Iris pigment epithelial cell (primary cell): ENCODE measurements at regions not wholly inside any gene's neighbourhood (a gene's known extent, or its start where the extent isn't known, plus 50 kb on each side); places are given as distances from the start of the nearest gene placed in this dataset.
"Not testable (repeated sequence)": the region's sequence is repeated elsewhere in the genome, so short reads cannot be mapped to it uniquely, and the experiment has no call there.

Source experiments
- DNase-seq: peaks from one replicate; pipeline ENCODE4 v3.0.0-alpha.2; 2011; ENCODE audit warnings: low read depth

DNA sequence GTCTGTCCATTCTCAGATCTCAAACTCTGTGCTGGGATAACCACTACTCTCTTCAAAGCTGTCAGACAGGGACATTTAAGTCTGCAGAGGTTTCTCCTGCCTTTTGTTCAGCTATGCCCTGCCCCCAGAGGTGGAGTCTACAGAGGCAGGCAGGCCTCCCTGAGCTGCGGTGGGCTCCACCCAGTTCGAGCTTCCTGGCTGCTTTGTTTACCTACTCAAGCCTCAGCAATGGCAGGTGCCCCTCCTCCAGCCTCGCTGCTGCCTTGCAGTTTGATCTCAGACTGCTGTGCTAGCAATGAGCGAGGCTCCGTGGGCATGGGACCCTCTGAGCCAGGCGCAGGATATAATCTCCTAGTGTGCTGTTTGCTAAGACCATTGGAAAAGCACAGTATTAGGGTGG, 53.1 kb upstream of the HUNK start:
- DNase-seq: not testable (repeated sequence)

DNA sequence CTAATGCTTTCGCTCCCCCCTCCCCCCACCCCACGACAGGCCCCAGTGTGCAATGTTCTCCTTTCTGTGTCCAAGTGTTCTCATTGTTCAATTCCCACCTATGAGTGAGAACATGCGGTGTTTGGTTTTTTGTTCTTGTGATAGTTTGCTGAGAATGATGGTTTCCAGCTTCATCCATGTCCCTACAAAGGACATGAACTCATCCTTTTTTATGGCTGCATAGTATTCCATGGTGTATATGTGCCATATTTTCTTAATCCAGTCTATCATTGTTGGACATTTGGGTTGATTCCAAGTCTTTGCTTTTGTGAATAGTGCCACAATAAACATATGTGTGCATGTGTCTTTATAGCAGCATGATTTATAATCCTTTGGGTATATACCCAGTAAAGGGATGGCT, 58.5 kb upstream of the HUNK start:
- DNase-seq: not testable (repeated sequence)

DNA sequence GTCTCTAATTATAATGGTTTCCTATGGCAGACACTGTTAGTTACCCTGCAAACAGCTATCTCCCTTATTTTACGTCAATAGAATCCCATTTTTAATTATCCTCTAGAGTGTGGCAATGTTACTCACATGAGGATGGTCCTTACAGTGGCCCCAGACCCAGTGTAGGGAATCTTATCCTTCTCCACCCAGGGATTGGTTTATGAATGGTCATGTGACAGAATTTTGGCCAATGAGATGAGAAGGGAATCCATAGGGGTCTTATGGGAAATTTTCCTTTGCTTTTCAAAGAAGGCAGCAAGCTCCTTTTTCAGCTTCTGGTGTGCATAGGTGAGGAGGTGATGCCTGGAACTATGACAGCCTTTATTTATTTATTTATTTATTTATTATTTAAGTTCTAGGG, 59.0 kb upstream of the HUNK start:
- no peak for DNase-seq

DNA sequence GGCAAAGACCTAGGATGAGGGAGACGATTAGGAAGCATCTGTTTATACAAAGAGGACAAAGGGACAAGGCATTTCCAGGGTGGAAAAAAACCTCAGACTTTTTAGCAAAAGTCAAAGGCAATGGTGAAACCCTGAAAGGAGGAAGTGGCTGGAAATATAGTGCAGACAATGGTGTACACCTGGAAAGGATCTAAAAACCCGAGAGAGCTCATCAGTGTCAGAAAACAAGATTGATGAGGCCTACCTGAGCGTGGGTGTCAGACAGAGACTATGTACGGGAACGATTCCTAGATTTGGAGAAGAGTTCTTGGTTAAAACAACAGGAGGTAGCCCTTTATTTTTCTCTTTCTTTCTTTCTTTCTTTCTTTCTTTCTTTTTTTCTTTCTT, 68.8 kb upstream of the HUNK start:
- DNase-seq: no peak

DNA sequence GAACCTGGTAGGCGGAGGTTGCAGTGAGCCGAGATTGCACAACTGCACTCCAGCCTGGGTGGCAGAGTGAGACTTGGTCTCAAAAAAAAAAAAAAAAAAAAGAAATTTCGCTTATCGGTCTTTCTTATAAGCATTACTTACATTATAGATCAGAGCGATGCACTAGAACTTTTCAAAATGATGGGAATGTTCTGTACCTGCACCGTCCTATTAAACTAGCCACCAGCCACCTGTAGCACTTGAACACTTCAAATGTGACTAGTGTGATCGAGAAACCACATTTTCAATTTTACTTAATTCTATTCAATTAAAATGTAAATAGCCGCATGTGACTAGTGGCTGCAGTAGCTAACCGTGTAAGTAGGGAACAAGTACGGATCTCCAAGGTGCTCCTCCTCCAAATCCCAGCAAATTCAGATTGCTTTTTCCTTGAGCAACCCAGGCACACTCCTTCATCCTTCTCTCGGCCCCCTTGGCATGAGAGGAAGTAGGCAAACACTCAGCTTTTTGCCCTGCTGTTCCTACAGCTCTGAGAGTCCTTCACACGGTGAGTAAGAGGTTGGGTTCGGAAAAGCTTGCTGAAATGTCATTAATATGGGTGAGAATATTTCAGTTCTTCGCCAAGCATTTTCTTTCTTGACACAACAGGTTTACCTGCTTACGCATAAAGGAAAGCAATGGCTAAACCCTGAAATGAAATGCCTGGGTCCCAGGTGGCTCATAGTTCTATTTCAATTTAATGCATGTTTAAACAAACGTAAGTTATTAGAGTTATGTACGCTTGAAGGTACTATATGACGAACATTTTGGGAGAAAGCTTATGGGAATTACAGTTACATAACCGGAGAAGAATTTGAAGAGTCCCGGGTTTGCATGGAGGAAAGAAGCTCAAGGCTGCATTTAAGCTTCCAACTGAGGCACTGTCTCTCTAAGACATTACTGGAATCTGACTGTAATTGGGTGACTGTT, 69.5 kb upstream of the HUNK start:
- DNase-seq: no peak

DNA sequence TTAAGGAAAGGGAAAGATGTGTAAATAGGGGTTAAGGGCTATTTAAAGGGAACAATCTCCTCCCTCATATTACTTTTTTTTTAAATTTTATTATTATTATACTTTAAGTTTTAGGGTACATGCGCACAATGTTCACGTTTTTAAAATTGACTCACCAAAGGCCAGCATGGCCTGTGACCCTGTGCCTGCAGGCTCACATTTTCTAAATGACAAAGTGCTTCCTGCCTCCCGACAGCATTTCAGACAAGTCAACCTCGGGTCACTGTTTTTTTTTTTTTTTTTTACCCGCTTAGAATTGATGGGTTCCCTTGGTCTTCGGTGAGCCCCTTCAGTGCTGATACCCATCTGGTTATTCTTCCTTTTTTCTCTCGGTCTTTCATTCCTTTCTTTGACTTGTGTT, 70.4 kb upstream of the SCAF4 start:
- no peak for DNase-seq

DNA sequence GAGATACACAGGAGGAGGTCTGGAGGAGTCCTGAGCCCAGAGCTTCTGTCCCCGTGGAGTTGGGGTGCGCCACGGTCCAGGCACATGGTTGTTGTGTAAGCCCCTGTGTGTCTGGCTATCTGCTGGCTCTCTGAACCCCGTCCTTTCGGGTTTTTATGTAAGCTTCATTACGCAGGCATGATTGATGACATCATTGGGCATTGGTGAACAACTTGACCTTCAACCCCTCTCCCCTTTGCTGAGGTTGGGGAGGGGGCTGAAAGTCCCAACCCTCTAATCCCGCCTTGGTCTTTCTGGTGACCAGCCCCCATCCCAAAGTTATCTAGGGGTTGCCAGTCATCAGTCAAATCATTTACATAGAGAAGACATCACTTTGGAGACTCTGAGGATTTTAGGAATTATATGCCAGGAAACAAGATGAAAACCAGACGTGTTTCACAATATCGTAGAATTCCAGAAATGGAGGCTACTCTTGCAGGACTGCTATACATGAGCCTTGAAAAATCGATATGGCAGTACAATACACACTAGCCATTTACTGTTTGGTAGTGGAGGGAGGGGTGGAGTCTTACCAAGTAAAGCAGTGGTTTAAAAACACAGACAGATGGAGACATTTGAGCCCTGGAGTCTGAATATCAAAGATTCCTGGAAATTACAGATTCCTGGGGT, 69.8 kb upstream of the SCAF4 start:
- DNase-seq: no peak

DNA sequence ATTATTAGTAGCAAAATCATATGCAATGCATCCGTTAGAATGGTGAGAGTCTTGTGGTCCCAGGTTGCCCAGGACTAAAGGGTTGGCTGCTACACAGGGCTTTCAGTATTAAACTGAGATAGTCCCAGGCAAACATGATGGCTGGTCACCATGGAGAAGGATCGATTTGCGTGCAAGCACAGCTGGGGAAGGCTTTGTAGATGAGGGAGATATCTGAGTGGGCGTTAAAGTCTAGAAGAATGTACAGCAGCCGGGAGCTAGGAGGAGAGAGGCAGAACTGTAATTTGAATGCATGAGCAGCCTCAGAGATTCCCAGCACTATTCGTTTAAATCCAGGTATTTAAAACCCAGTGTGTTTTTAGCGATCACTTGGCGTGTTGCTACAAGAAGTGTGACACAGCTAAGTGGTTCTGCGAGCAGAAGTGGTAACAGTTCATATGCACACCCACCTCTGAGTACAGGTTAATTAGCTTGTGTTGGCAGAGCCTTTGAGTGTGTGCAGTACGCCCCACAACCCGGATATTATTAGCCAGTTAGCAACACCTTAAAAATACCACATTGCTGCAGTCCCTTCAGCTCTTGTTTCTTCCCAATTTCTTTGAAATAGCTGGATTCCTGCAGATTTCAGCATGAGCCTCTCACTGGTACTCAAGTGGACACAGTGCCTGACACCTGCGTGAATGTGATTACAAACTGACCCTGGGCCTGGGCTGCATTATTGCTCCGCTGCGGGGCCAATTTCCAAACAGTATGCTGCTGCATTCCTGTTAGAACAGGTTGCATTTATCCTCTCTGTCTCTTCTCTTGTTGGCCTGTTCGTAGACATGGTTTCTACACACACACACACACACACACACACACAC, 67.2 kb upstream of the SCAF4 start:
- DNase-seq: no peak

DNA sequence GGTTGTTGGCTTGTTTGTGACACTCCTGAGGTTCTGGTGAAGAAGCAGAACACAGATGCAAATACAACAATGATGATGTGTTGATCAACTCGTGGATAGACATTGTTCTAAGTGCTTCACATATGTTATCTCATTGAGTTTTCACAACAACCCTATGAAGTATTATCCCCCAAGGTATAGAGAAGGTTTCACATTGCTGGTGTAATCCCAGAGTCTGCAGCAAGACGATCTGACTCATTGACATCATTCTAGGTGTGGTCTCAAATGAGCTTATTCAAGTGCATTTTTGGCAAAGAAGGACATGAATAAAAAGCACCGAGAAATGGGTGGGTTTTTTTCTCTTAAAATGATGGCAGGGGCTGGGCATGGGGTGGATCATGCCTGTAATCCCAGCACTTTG, 64.1 kb upstream of the SCAF4 start:
- no peak for DNase-seq

DNA sequence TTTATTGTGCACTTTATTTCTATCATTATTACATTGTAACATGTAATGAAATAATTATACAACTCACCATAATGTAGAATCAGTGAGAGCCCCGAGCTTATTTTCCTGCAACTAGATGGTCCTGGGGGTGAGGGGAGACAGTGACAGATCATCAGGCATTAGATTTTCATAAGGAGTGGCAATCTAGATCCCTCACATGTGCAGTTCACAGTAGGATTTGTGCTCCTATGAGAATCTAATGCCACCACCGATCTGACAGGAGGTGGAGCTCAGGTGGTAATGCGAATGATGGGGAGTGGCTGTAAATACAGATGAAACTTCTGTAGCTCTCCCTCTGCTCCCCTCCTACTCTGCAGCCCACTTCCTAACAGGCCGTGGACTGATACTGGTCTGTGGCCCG, 58.5 kb upstream of the SCAF4 start:
- DNase-seq: not testable (repeated sequence)

DNA sequence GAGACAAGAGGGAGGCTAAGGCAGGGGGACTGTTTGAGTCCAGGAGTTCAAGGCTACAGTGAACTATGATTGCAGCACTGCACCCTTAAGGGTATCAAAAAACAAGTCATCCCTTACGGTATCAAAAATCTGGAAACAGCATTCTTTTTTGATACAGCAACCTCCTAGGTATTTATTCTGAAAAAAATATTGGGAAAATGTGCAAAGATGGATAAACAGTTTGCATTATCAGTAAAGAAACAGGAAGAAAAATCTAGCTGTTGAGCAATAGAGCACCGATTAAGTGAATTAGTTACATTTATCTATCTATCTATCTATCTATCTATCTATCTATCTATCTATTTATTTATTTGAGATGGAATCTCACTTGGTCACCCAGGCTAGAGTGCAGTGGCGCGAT, 56.7 kb upstream of the SCAF4 start:
- DNase-seq: no peak

DNA sequence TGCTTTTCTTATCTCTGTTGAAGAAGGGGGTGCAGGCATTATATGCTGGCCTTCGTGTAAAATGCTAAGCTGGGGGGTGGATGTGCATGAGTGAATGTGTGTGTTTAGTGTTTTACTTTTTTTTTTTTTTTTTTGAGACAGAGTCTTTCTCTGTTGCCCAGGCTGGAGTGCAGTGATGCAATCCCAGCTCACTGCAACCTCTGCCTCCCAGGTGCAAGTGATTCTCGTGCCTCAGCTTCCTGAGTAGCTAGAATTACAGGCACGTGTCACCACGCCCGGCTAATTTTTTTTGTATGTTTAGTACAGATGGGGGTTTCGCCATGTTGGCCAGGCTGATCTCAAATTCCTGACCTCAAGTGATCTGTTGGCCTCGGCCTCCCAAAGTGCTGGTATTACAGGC, 55.8 kb upstream of the SCAF4 start:
- DNase-seq: not testable (repeated sequence)

DNA sequence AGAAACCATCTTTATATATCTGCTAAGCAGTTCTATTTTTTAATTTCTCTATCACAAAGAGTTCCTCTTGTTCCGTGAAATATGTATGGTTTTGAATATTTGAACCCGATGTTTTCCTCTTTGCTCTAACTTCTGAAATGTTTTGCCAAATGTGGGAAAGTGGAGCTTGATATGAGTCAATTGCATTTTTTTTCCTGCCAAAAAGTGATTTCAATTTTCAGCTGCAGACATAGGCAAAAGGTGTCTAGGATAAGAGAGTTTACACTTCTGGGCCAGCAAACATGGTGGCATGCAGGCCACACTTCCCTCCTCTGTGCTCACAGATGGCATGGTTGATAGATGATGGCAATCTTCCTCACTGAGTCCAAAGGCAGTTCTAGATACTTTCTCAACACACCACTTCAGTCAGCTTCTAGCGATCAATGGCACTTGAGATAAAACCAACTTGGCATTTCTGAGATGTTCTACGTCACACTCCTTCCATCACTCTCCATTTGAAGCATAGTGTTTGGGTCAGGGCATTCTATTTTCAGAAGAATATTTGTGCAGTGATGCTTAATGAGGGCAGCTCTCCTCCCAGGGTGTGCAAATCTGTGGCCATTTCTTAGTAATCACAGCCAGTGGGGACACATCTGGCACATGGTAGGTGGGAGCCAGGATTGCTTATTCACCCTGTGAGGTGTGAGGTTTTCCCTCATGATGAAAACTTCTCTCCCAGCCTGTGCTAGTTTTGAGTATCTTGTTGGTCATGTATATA, 54.4 kb upstream of the SCAF4 start:
- DNase-seq: no peak

DNA sequence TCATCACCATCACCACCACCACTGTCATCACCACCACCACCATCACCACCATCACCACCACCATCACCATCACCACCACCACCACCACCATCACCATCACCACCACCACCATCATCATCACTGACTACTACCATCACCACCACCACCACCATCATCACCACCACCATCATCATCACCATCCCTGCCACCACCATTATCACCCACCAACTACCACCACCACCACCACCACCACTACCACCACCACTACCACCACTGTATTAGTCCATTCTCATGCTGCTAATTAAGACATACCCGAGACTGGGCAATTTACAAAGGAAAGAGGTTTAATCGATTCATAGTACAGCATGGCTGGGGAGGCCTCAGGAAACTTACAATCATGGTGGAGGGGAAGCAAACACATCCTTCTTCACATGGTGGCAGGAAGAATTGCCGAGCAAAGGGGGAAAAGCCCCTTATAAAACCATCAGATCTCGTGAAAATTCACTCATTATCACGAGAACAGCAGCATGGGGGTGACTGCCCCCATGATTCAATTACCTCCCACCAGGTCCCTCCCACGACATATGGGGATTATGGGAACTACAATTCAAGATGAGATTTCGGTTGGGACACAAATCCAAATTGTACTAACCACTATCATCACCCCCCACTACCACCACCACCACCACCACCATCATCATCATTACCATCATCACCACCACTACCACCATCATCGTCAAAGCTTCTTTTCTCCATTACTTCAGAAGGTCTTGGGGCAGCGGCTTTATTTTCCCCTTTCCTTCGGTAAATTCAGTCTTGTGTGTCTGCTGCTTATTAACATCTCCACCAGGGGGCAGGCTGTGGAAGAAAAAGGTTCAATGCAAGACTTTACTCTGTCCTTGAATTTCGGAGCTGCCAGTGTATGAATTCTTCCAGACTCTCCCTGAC, 53.6 kb upstream of the SCAF4 start:
- peak; percentile 77 for DNase-seq

DNA sequence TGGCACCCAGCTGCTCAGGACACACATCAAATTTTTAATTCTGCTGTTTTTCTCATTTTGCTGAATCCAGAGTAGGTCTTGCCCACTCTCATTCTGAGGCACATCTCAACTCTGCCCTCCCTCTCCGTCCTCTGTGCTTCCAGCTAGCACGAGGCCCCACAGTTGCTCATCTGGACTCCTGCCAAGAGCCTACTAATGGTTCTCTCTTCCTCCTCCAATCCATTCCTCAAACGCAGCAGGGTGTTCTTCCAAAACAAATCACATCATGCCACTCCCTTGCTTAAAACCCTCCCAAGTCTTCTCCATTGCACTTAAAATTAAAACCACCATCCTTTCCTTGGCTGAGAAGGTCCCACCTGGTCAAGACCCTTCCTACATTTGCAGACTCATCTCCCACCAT, 49.8 kb upstream of the SCAF4 start:
- peak; percentile 47 for DNase-seq
